KBM-7 (cell line): ENCODE measurements at regions not wholly inside any gene's neighbourhood (a gene's known extent, or its start where the extent isn't known, plus 50 kb on each side); places are given as distances from the start of the nearest gene placed in this dataset.
A peak's percentile ranks its signal among the peaks of the same experiment; 100 is the strongest.
"Not testable (repeated sequence)": the region's sequence is repeated elsewhere in the genome, so short reads cannot be mapped to it uniquely, and the experiment has no call there.

Experiments
- DNase-seq: peaks from one replicate; pipeline ENCODE4 v3.0.0-alpha.2; 2015
- in situ Hi-C: fragments of 300-500 bp; cut with MboI; formaldehyde crosslinking; loops from 2 replicates; pipeline ENCODE4 v1.14.3; 2020; ENCODE audit warnings: low sequenced_read_pairs, low pct_unique_long_range_greater_than_20kb, mixed read lengths

DNA sequence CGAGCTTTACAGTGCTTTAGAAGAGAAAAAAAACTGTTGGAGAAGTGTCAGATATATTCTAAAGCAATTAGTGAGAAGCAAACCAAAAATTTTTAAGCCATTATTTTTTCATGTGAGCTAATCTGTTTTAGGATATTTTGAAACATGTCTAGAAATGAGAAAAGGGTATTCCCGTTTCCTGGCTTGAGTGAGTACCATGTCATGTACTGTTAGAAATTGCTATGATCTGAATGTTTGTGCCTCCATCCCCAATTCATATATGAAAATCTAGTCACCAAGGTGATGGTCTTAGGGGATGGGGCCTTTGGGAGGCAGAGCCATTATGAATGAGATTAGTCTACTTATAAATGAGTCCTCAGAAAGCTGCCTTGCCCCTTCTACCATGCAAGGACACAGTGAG, 493.3 kb upstream of the GCFC2 start:
- in situ Hi-C loops = no loop called here
- DNase-seq = no peak

DNA sequence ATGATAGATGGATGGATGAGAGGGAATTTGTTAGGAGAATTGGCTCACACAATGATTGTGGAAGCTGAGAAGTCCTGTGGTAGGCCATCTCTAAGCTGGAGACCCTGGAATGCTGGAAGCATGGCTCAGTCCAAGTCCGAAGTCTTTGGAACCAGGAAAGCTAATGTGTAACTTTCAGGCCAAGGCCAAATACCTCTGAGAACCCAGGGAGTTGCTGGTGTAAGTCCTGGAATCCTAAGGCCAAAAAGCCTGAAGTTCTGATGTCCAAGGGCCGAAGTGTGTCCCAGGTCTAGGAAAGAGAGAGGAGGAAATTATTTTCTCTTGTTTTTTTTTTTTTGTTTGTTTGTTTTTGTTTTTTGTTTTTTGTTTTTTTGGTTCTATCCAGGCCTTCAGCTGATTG, 492.2 kb upstream of the GCFC2 start:
- in situ Hi-C loops = no loop called here
- DNase-seq = no peak

DNA sequence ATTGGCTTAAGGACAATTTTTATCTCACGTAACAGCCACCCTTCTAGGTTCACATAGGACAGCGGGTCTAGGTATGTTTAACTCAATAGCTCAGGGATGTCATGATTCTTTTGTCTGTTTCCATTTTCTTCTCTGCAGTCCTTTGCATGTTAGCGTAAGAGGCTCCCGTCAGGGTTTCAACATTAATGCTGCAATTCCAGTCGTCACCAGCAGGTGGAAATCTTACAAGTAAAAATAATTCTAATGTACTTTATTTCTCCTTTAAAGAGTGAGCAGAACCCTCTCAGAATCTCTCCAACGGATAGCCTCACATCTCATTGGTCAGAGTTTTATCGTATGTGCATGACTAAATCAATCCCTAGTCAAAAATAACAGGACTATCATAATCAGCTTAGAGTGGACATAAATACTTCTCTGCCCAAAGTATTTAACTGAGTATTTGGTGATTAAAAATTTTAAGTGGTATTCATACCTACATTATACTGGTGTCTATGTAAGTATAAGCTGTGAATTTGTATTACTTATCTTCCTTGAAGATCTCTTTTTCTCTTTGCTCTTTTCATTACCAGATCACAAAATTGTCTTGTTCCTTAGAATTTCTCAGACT, 487.2 kb upstream of the GCFC2 start:
- in situ Hi-C loops = no loop called here
- peak; percentile 51 for DNase-seq

DNA sequence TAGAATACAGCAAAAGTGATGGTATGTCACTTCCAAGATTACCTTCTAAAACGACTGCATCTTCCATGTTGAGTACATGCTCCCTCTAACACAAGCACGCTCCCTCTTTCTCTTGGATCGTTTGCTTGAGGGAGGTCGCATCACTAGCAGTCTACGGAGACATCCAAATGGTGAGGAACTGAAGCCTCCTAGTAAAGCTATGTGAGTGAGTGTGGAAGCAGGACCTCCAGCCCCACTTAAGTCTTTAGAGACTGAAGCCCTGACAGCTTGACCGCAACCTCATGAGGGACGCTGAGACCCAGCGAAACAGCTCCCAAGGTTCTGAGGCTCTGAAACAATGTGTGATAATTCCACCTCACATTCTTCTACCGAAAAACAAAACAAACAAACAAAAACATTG, 486.7 kb upstream of the GCFC2 start:
- in situ Hi-C loops = no loop called here
- no peak for DNase-seq

DNA sequence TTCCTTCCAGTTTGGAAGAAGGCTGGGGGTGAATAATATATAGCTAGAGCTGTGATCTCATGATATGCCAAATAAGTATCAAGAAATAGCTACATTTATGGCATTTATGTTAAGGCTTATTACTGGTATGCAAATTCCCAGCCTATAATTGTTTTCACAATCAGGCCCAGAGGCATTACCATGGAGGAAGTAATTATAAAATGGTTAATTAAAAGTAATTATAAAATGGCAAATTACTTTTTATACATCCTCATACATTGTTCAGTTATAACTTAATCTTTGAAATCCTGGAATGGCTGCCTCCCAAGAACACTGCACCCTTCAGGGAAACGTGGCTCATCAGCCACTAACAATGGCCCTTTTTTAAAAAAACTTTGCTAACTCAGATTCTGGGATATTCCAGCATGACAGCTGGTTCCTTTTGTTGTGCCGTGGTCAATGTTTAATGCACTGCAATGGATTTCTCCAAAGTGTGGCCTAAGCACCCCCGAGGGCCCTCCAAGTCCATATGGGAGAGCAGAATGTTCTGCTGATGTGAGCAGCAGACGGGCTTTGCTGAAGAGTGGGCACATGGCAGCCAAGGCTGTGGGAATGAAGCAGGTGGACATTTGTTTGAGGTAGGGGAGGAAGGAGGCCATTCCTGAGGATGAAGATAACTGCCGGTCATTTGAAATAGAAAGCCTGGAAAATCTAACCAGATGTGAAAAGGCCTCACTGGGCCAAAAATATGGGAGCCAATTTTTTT, 483.5 kb upstream of the GCFC2 start:
- in situ Hi-C loops = no loop called here
- no peak for DNase-seq

GRCh38 chr2:76193089-76193488, 482.4 kb upstream of the GCFC2 start:
- DNase-seq = no peak
- in situ Hi-C loops = no loop called here

- DNase-seq = no peak
- in situ Hi-C loops = no loop called here
Measured at GRCh38 chr2:76188334-76189008, 477.8 kb upstream of the GCFC2 start.

DNA sequence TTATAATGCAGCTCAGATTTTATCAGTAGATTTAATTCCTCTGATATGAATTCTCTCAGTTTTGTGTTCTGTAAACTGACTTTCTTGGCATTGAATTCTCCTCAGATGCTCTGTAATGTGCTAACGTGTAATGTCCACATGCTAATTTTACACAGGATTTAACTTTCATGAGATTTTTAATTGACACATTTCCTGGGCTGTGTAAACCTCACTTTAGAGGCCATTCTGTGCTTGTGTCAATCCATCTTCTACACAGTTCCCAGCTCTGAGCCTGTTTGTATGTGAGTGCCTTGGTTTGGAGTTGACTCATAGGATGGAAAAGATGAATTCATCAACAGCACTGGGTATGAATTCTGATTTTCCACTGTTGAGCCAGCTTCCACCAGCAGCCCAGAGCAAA, 476.7 kb upstream of the GCFC2 start:
- in situ Hi-C loops = no loop called here
- no peak for DNase-seq

GRCh38 chr2:76180676-76181075, 470.0 kb upstream of the GCFC2 start:
- no peak for DNase-seq
- in situ Hi-C loops = no loop called here

DNA sequence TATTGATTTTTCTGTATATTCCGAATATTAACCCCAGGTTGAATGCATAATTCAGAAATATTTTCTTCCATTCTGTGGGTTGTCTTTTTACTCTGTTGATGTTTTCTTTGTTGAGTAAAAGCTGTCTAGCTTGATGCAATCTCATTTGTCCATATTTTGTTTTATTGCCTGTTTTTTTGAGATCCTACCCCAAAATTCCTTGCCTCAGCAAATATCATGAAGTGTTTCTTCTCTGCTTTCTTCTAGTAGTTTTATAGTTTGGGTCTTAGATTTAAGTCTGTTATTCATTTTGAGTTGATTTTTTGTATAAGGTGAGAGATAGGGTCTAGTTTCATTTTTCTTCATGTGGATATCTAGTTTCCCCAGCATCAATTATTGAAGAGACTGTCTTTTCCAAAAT, 467.9 kb upstream of the GCFC2 start:
- in situ Hi-C loops = no loop called here
- DNase-seq = no peak

DNA sequence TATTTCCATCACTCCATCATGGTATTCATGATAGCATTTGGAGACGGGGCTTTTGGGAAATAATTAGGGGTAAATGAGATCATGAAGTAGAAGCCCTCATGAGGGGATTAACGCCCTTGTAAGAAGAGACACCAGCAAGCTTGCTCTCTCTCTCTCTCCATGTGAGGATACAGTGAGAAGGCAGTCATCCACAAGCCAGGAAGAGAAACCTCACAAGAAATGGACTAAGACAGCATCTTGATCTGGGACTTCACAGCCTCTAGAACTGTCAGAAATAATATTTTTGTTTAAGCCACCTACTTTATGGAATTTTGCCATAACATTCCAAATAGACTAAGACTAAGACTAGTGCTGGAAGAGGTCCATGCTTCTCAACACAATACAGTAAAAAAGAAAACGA, 464.6 kb upstream of the GCFC2 start:
- in situ Hi-C loops = no loop called here
- no peak for DNase-seq

DNA sequence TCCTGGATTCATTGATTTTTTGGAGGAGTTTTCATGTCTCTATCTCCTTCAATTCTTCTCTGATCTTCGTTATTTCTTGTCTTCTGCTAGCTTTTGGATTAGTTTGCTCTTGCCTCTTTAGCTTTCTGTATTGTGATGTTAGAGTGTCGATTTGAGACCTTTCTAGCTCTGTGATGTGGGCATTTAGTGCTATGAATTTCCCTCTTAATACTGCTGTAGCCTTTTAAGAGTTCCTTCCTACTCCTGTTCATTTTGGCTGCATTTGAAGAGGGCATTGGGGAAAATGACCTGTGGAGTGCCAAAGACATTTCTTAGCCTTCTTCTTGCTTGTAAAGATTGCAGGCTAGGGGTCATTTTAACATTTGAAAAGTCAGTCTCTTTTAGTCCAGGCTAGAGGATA, 463.8 kb upstream of the GCFC2 start:
- no peak for DNase-seq
- in situ Hi-C loops = no loop called here

GRCh38 chr2:76173206-76173605, 462.5 kb upstream of the GCFC2 start:
- DNase-seq, in situ Hi-C loops: not testable (repeated sequence)

DNA sequence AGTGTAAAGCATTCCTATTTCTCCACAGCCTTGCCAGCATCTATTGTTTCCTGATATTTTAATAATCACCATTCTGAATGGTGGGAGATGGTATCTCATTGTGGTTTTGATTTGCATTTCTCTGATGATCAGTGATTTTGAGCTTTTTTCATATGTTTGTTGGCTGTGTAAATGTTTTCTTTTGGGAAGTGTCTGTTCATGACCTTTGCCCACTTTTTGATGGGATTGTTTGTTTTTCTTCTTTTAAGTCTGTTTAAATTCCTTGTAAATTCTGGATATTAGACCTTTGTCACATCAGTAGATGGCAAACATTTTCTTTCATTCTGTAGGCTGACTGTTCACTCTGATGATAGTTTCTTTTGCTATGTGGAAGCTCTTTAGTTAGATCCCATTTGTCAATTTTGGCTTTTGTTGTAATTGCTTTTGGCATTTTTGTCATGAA, 461.5 kb upstream of the GCFC2 start:
- DNase-seq, in situ Hi-C loops: not testable (repeated sequence)

DNA sequence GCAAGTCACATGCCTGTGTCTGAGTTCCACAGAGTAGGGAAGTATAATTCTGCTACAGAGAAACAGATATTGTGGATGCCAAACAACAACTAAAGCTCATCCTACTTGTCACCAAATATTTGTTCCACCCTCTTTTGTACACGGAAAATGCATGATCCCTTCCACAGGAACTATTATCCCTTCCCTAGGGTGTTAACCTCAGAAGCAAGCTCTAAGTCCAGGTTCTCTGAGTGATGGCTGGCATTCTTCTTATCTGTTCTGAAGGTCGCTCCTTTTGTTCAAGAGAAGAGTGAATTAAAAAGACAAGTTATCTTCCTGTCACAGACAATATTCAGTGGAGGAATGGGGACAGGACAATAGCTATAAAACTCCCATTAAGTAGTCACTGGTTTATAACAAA, 460.1 kb upstream of the GCFC2 start:
- in situ Hi-C loops = no loop called here
- DNase-seq = no peak

- in situ Hi-C loops = no loop called here
- DNase-seq = no peak
Measured at GRCh38 chr2:76170009-76170384, 459.3 kb upstream of the GCFC2 start.

GRCh38 chr2:76169276-76170008, 458.7 kb upstream of the GCFC2 start:
- in situ Hi-C loops = no loop called here
- no peak for DNase-seq

GRCh38 chr2:76163860-76164259, 453.1 kb upstream of the GCFC2 start:
- no peak for DNase-seq
- in situ Hi-C loops = no loop called here

- in situ Hi-C loops = no loop called here
- no peak for DNase-seq
Measured at GRCh38 chr2:76160670-76161069, 450.0 kb upstream of the GCFC2 start.

GRCh38 chr2:76159042-76159648, 448.4 kb upstream of the GCFC2 start:
- DNase-seq = no peak
- in situ Hi-C loops = no loop called here
